Embryonic facial prominence (tissue), 1 donor: ENCODE measurements at regions not wholly inside any gene's neighbourhood (a gene's known extent, or its start where the extent isn't known, plus 50 kb on each side); places are given as distances from the start of the nearest gene placed in this dataset.
"Not testable (repeated sequence)": the region's sequence is repeated elsewhere in the genome, so short reads cannot be mapped to it uniquely, and the experiment has no call there.

Experiments used
- DNase-seq: peaks from one replicate; pipeline ENCODE4 v3.0.0-alpha.2; 2016; ENCODE audit errors: extremely low spot score

- DNase-seq, result no peak
Observed at GRCh38 chr2:167843657-167844056, 403.7 kb downstream of the STK39 start.

DNA sequence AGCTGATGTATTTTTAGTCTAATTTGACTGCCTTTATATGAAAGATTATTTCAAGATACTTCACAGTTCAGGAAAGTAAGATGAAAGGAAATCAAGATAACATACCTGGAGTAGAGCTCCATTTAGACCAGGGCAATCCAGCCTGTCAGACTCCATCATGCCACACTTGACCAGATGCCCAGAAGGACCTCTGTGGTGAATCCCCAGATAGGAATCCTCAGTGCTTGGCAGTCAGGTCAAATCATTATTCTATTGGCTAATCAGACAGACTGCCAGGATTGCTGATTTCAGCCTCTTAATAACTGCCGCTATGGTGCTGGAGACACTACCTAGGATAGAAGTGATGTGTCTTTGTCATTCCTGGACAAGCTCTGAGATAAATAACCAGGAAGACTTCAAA lies 404.2 kb downstream of the STK39 start:
- DNase-seq, result no peak

- DNase-seq, result no peak
Observed at GRCh38 chr2:167842047-167842446, 405.3 kb downstream of the STK39 start.

DNA sequence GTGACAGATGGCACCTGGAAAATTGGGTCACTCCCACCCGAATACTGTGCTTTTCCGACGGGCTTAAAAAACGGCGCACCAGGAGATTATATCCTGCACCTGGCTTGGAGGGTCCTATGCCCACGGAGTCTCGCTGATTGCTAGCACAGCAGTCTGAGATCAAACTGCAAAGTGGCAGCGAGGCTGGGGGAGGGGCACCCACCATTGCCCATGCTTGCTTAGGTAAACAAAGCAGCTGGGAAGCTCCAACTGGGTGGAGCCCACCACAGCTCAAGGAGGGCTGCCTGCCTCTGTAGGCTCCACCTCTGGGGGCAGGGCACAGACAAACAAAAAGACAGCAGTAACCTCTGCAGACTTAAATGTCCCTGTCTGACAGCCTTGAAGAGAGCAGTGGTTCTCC lies 412.1 kb downstream of the STK39 start:
- DNase-seq, result not testable (repeated sequence)

DNA sequence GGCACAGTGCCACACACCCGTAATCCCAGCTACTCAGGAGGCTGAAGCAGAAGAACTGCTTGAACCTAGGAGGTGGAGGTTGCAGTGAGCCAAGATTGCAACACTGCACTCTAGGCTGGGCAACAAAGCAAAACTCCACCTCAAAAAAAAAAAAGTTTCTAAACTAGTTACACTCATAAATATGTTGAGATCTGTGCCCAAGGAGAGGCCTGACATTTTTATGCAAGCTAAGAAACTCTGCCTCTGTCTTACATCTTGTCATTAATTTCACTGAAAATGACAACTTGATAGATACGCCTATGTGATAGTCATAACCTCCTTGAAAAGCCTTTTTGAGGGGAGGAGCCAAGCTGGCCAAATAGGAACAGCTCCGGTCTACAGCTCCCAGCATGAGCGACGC lies 412.7 kb downstream of the STK39 start:
- no peak for DNase-seq

DNA sequence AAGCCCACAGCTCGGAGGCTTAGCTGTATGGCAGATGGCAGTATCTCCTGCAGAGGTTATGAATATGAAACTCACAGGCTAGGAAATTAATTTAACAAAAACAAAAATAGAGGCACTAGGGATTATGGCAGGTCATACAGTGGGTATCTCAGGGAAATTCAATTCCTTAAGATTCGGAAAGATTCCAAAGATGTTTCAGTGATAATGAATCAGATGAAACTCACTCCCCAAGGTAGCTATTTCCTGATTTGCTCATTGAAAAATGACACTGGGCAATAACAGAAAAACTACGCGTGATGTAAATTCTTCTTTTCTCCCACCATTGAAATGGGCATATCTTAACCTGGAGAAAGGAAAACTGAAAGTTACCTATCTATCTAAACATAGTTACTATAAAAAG lies 414.1 kb downstream of the STK39 start:
- no peak for DNase-seq

DNA sequence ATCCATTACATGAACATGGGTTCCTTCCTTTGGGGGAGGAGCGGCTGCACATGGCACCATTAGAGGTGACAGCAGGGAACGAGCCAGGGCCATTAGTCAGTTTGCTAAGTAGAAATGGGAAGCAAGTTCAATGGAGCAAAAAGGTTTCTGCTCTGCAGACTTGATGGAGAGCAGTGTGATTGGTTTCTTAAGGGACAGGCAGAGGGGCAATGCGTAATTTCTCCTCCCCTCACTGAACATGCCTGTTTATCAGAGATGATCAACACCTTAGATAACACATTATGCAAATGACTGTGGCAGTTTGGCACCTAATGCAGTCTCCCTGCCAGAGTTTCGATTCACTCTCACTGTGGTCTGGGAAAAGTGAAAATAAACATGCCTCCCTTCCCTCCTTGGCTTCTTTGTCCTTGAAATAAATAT lies 414.5 kb downstream of the STK39 start:
- DNase-seq, result no peak

DNA sequence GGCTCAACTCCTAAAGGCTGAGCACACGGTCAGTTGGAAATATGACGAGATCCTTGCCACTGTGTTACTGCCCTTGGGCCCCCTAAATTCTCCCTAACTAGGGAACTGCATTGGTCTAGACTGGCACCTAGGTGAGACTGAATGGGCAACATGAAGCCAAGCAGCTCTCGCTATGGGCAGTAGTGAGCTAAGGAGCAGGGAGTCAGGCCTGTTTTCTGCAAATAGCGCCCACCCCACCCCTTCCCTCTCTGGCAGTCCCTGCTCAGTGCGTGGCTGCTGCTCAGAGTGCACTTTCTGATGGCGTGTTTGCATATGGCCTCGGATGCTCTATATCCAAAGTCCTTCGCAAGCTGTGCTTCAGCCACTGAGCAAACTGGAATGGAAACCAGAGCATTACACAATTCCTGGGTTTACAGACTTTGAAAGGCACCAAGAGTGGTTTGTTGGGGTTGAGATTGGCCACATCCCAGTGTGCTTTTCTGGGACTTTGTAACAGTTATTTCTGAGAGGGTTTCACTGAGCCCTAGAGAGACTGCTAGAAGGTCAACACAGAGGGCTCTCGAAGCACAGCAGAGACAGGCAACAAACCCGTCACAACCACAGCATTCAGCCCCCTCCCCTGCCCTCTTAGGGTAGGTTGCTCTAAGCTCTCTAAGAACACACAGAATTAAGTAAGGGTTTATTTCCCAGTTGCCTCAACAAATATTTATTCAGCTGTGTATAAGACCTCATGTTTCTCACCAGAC lies 419.9 kb downstream of the STK39 start:
- DNase-seq, result no peak

DNA sequence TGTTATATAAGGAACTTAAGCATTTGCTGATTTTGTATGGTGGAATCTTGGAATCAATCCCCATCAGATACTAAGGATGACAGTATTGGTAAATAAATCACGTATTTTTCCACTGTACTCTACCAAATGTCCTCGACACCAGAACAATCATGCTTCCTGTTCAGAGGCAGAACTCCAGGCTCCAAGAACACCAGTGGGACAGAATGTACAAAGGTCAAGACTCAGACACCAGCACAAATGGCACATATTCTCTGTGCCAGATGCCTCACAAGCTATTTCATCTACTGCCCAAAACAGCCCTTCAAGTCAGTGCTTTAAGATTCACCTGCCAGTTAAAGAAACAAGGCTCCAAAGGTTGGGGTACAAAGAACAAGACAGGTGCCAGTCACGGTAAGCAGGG lies 420.5 kb downstream of the STK39 start:
- no peak for DNase-seq

GRCh38 chr2:167825664-167826063 lies 421.7 kb downstream of the STK39 start:
- no peak for DNase-seq

- no peak for DNase-seq
Observed at GRCh38 chr2:167822690-167823465, 424.5 kb downstream of the STK39 start.

DNA sequence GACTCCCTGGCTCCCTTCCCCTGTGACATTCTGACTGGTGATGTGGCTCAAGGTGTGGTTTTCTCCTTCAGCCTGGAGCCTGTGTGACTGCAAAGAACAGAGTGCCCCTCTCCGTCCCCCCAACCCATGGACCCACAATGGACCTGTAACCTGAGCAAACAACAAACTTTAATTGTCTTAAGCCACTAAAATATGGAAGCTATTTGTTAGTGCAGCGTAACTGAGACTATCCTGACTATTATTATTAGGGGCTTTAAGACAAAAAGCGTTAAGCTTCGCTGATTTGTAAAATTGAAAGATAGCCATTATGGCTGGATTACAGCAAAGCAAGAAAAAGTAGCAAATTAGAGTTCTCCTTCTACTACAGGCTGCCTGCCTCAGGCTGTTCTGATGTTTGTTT lies 426.9 kb downstream of the STK39 start:
- no peak for DNase-seq

- no peak for DNase-seq
Observed at GRCh38 chr2:167818521-167818920, 428.9 kb downstream of the STK39 start.

GRCh38 chr2:167817908-167818307 lies 429.5 kb downstream of the STK39 start:
- DNase-seq, result no peak

DNA sequence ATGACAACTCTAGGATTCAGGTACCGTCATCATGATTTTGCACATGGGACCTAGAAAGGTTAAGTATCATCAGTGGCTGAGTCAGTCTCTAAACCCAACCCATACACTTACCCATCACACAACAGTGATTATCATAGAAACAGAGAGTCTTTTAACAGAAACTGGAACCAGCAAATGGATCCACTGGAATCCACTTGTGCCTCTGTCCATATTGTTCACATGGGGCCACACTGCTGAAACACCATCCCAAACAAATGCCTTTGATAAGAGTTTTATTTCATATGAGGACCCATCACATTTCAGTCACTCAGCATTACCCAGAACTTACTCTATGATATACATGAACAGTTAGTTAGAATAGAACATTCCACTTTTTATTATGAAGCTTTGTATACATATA lies 430.0 kb downstream of the STK39 start:
- DNase-seq, result no peak

GRCh38 chr2:167816874-167817290 lies 430.5 kb downstream of the STK39 start:
- no peak for DNase-seq

DNA sequence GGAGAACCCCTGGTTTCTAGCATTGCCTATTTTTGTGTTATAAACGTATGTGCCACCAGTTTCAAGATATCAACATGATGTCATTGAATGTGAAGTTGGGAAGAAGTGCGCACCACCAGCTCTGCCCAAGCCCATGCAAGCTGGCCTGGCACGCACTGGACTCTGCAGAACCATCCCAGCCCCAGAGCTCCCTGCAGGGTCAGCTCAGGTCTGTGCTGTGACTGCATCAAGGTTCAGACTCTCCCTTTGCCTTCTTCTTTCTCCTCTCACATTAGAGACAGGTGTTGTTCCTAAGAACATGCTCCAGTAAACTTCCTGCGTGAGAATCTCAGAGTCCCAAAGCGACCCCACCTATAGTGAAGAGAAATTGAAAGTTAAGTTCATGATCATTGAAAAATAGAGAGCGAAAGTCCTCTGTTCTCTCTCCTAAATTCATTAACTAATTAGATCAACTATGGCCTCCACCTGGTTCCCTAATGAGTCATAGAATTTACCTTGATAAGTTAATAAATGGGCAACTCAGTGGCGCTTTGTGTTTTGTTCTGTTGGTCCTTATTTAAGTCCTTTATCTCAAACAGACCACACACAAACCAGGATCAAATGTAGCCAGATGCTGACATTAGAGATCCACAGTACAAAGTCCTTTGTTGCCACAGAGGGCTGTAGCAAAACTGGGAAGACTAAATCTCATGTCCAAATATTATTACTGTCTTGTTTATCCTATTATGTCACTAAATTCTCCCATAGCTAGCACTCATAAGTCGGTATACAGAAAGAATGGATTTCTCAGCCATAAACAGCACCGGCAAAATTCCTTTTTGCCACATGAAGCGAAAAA lies 432.3 kb downstream of the STK39 start:
- DNase-seq, result no peak

DNA sequence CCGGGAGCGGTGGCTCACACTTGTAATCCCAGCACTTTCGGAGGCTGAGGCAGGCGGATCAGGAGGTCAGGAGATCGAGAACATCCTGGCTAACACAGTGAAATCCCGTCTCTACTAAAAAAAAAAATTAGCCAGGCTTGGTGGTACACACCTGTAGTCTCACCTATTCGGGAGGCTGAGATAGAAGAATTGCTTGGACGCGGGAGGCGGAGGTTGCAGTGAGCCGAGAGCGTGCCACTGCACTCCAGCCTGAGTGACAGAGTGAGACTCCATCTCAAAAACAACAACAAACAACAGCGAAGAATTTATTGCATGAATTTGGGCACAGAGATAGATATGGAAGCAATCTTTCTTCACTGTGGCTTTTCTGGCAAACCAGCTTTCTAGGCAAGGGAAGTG lies 432.9 kb downstream of the STK39 start:
- not testable (repeated sequence) for DNase-seq

DNA sequence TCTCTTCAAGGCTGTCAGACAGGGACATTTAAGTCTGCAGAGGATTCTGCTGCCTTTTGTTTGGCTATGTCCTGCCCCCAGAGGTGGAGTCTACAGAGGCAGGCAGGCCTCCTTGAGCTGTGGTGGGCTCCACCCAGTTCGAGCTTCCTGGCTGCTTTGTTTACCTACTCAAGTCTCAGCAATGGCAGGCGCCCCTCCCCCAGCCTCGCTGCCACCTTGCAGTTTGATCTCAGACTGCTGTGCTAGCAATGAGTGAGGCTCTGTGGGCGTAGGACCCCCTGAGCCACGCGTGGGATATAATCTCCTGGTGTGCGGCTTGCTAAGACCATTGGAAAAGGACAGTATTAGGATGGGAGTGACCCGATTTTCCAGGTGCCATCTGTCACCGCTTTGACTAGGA lies 437.6 kb downstream of the STK39 start:
- DNase-seq, result not testable (repeated sequence)

GRCh38 chr2:167803449-167803988 lies 443.9 kb downstream of the STK39 start:
- no peak for DNase-seq

GRCh38 chr2:167794554-167795255 lies 452.7 kb downstream of the STK39 start:
- no peak for DNase-seq
